Panc1 (cell line): ENCODE measurements at regions not wholly inside any gene's neighbourhood (a gene's known extent, or its start where the extent isn't known, plus 50 kb on each side); places are given as distances from the start of the nearest gene placed in this dataset.

Source experiments
- ATAC-seq: fragments of 200-7000 bp; cut with Tn5 transposase; 2 replicates; pipeline ENCODE4 v1.9.1; 2020; ENCODE audit warnings: mild to moderate bottlenecking, moderate library complexity
- BruUV-seq: library from RNA; stranded (reverse); fragments of 400-500 nt; replicated peaks from 2 replicates; lab custom pipeline; 2021; lab: Mats Ljungman, UMichigan
- CTCF ChIA-PET: fragments of 300-600 bp; sonication (Branson Sonifier 250); formaldehyde crosslinking; loops from one replicate; lab custom pipeline; 2022; ENCODE audit warnings: antibody characterized with exemption; lab: Charles Lee
- POLR2A ChIA-PET: fragments of 300-600 bp; sonication (Branson Sonifier 250); formaldehyde crosslinking; loops from one replicate; lab custom pipeline; 2022; ENCODE audit warnings: antibody characterized with exemption; lab: Charles Lee
- DNase-seq: peaks from one replicate; pipeline ENCODE4 v3.0.0-alpha.2; 2010; ENCODE audit warnings: low read depth, low spot score
- H3K27ac ChIP-seq: 2 replicates; pipeline ENCODE4 v1.5.1; 2011; ENCODE audit warnings: mild to moderate bottlenecking, low read length, inconsistent platforms
- H3K27me3 ChIP-seq: fragments of 200-500 bp; sonication (Bioruptor generic); 2 replicates; pipeline ENCODE4 v1.6.0; 2014; ENCODE audit warnings: low read length, inconsistent platforms; ENCODE audit not compliant: control insufficient read depth, insufficient read depth
- H3K36me3 ChIP-seq: fragments of 200-500 bp; sonication (Bioruptor generic); 2 replicates; pipeline ENCODE4 v1.5.1; 2014; ENCODE audit warnings: inconsistent platforms, mild to moderate bottlenecking, low read length, moderate library complexity; ENCODE audit not compliant: control insufficient read depth, insufficient read depth
- H3K4me1 ChIP-seq: 2 replicates; pipeline ENCODE4 v1.5.1; 2011; ENCODE audit warnings: inconsistent platforms, mild to moderate bottlenecking, low read length, moderate library complexity; ENCODE audit not compliant: control insufficient read depth, insufficient read depth
- H3K4me3 ChIP-seq, 2 experiments: 2 replicates each; pipeline ENCODE4 v1.5.1; 2011 to 2012; ENCODE audit warnings: low read depth in 2 of 2, low read length in 2 of 2, mild to moderate bottlenecking in 2 of 2, inconsistent platforms in 1 of 2, moderate library complexity in 1 of 2
- H3K9me3 ChIP-seq: fragments of 200-500 bp; sonication (Bioruptor generic); 2 replicates; pipeline ENCODE4 v1.5.1; 2014; ENCODE audit warnings: low read depth, mild to moderate bottlenecking, inconsistent platforms, low read length, moderate library complexity; ENCODE audit not compliant: control insufficient read depth, insufficient read depth
- POLR2AphosphoS5 ChIP-seq: IDR thresholded peaks from 2 replicates; pipeline ENCODE4 v1.6.1; 2012; ENCODE audit warnings: mild to moderate bottlenecking, low read depth, low read length, moderate library complexity
- SIN3A ChIP-seq: IDR thresholded peaks from 2 replicates; pipeline ENCODE4 v1.6.1; 2012; ENCODE audit warnings: low read depth, mild to moderate bottlenecking, low read length, moderate library complexity, borderline replicate concordance; ENCODE audit not compliant: insufficient read depth
- TCF7L2 ChIP-seq: IDR thresholded peaks from 2 replicates; pipeline ENCODE4 v1.6.1; 2011; ENCODE audit warnings: mild to moderate bottlenecking, low read depth, low read length, inconsistent platforms
- in situ Hi-C: cut with HindIII; loops from 2 replicates; pipeline ENCODE4 v1.10.0; 2016; ENCODE audit warnings: low sequenced_read_pairs, low pct_unique_long_range_greater_than_20kb
- intact Hi-C: fragments of 100-400 bp; cut with micrococcal nuclease; formaldehyde crosslinking; loops from one replicate; pipeline ENCODE4 v1.10.0; 2022; ENCODE audit not compliant: unreplicated experiment
- TF ChIP-seq, protein P1 (sequence below), 2 experiments: IDR thresholded peaks; 2 replicates each; pipeline ENCODE4 v1.6.1; 2011 to 2012; ENCODE audit warnings: low read depth in 2 of 2, control low read depth in 1 of 2, low read length in 1 of 2, mild to moderate bottlenecking in 1 of 2, moderate library complexity in 1 of 2; ENCODE audit not compliant: insufficient read depth in 1 of 2
- TF ChIP-seq, protein P2 (sequence below): fragments of 450-650 bp; IDR thresholded peaks from 2 replicates; pipeline ENCODE4 v1.5.1; 2017; ENCODE audit warnings: mild to moderate bottlenecking

DNA sequence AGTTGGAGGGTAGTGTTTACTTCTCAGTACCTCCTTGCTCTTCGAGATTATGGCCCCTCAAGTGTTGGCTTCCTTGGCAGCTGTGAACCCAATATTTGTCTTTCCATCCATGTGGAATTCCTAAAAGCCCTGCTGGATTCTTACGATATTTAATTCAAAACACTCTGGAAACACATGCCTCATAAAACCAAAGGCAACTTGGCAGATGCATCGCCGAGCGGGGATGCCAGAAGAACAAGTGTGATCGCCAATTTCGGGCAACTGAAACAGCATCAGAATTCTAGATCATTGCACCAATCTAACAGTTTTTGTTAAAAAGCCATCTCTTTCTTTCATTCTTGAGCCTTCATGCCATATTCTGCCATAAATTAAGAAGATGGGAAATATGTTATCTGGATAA, 934.4 kb downstream of the AACS start:
- TF ChIP-seq TCF7L2 = no peak
- TF ChIP-seq, protein P1, sequence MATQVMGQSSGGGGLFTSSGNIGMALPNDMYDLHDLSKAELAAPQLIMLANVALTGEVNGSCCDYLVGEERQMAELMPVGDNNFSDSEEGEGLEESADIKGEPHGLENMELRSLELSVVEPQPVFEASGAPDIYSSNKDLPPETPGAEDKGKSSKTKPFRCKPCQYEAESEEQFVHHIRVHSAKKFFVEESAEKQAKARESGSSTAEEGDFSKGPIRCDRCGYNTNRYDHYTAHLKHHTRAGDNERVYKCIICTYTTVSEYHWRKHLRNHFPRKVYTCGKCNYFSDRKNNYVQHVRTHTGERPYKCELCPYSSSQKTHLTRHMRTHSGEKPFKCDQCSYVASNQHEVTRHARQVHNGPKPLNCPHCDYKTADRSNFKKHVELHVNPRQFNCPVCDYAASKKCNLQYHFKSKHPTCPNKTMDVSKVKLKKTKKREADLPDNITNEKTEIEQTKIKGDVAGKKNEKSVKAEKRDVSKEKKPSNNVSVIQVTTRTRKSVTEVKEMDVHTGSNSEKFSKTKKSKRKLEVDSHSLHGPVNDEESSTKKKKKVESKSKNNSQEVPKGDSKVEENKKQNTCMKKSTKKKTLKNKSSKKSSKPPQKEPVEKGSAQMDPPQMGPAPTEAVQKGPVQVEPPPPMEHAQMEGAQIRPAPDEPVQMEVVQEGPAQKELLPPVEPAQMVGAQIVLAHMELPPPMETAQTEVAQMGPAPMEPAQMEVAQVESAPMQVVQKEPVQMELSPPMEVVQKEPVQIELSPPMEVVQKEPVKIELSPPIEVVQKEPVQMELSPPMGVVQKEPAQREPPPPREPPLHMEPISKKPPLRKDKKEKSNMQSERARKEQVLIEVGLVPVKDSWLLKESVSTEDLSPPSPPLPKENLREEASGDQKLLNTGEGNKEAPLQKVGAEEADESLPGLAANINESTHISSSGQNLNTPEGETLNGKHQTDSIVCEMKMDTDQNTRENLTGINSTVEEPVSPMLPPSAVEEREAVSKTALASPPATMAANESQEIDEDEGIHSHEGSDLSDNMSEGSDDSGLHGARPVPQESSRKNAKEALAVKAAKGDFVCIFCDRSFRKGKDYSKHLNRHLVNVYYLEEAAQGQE (IDR thresholded peaks at IDR 0.05; ENCODE audit: insufficient read depth in 1 of 2, low read depth in 2 of 2, low read length in 1 of 2) = no peak
- no peak for TF ChIP-seq POLR2AphosphoS5
- TF ChIP-seq SIN3A = no peak
- TF ChIP-seq, protein P2, sequence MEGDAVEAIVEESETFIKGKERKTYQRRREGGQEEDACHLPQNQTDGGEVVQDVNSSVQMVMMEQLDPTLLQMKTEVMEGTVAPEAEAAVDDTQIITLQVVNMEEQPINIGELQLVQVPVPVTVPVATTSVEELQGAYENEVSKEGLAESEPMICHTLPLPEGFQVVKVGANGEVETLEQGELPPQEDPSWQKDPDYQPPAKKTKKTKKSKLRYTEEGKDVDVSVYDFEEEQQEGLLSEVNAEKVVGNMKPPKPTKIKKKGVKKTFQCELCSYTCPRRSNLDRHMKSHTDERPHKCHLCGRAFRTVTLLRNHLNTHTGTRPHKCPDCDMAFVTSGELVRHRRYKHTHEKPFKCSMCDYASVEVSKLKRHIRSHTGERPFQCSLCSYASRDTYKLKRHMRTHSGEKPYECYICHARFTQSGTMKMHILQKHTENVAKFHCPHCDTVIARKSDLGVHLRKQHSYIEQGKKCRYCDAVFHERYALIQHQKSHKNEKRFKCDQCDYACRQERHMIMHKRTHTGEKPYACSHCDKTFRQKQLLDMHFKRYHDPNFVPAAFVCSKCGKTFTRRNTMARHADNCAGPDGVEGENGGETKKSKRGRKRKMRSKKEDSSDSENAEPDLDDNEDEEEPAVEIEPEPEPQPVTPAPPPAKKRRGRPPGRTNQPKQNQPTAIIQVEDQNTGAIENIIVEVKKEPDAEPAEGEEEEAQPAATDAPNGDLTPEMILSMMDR = no peak
- H3K27me3 ChIP-seq = no peaks in the 10 kb centered on the region
- in situ Hi-C loops (no loop called here), intact Hi-C loops (no loop called here)
- no peaks in the 10 kb centered on the region for H3K36me3 ChIP-seq
- no peak for DNase-seq
- no TSS peak for BruUV-seq
- no peak for ATAC-seq
- H3K4me3 ChIP-seq = no peak overlapping the region
- no peak overlapping the region for H3K27ac ChIP-seq
- no peaks in the 10 kb centered on the region for H3K9me3 ChIP-seq
- no peaks in the 10 kb centered on the region for H3K4me1 ChIP-seq
- CTCF ChIA-PET = no interaction called here
- POLR2A ChIA-PET = no interaction called here

DNA sequence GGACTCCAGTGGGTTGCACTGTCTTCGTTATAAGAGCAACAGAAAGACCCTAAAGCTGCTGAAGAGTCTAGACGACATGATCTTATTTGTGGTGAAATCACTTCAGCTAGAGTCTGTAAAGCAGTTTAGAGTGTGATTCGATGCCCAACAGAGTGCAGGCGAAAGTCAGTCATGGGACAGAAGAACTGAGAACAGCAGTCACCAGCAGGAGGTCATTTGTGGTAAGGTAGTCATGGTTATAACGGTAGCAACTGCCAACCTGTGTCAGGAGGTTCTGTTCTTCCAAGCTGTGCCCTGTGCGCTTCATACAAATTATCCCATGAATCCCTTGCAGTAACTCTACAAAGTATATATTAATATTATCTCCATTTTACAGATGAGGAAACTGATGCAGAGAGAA, 954.1 kb downstream of the AACS start:
- Histone ChIP-seq H3K27me3 (no peaks in the 10 kb centered on the region), H3K4me1 (no peaks in the 10 kb centered on the region), H3K4me3 (no peak overlapping the region), H3K9me3 (no peaks in the 10 kb centered on the region), H3K27ac (no peak overlapping the region), H3K36me3 (no peaks in the 10 kb centered on the region)
- TF ChIP-seq POLR2AphosphoS5 (no peak), TCF7L2 (no peak), SIN3A (no peak)
- TF ChIP-seq, protein P2 = no peak
- TF ChIP-seq, protein P1 (IDR thresholded peaks at IDR 0.05; ENCODE audit: insufficient read depth in 1 of 2, low read depth in 2 of 2, low read length in 1 of 2) = no peak
- in situ Hi-C loops (no loop called here), intact Hi-C loops (no loop called here)
- BruUV-seq = no TSS peak
- DNase-seq = no peak
- ChIA-PET POLR2A (no interaction called here), CTCF (no interaction called here)
- ATAC-seq = no peak
